ENCODE measurements at regions not wholly inside any gene's neighbourhood (a gene's known extent, or its start where the extent isn't known, plus 50 kb on each side); places are given as distances from the start of the nearest gene placed in this dataset.

- no peak for TF ChIP-seq CTCF (conservative IDR thresholded peaks at IDR 0.05; ENCODE audit: low read depth, low read length)
- no peak for TF ChIP-seq EZH2 (IDR thresholded peaks at IDR 0.05; ENCODE audit: borderline replicate concordance, low read depth, low read length, poor library complexity, severe bottlenecking)
Measured at GRCh38 chr4:137206781-137207180, 325.5 kb downstream of the PCDH18 start.

Measured in A673 (cell line).